ENCODE measurements at regions not wholly inside any gene's neighbourhood (a gene's known extent, or its start where the extent isn't known, plus 50 kb on each side); places are given as distances from the start of the nearest gene placed in this dataset.

DNA sequence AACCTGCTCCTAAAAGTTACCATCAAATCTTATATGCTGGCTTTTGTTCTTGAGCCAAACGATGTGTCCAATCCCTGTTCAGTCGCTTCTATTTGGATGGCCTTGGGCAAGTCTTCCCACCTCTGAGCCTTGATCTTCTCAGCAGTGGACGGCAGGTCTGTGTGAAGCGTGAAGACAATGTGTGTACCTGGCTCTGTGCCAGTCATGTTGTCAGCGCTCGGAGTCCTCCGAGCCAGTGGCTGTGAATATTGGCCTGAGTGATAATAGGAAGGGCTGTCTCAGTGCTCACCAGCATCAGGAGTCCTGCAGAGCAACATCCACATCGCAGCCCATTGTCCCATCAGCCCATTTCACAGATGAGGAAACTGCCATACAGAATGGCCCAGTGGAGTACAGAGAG lies 219.0 kb downstream of the CDC5L start:
- TF ChIP-seq, protein P1, sequence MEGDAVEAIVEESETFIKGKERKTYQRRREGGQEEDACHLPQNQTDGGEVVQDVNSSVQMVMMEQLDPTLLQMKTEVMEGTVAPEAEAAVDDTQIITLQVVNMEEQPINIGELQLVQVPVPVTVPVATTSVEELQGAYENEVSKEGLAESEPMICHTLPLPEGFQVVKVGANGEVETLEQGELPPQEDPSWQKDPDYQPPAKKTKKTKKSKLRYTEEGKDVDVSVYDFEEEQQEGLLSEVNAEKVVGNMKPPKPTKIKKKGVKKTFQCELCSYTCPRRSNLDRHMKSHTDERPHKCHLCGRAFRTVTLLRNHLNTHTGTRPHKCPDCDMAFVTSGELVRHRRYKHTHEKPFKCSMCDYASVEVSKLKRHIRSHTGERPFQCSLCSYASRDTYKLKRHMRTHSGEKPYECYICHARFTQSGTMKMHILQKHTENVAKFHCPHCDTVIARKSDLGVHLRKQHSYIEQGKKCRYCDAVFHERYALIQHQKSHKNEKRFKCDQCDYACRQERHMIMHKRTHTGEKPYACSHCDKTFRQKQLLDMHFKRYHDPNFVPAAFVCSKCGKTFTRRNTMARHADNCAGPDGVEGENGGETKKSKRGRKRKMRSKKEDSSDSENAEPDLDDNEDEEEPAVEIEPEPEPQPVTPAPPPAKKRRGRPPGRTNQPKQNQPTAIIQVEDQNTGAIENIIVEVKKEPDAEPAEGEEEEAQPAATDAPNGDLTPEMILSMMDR (IDR thresholded peaks at IDR 0.05; ENCODE audit: low read depth, low read length): no peak
- TF ChIP-seq, protein P2, sequence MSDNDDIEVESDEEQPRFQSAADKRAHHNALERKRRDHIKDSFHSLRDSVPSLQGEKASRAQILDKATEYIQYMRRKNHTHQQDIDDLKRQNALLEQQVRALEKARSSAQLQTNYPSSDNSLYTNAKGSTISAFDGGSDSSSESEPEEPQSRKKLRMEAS (IDR thresholded peaks at IDR 0.05; ENCODE audit: low read depth, low read length): no peak
